IPS DF 6.9 (cell line): ENCODE measurements at regions not wholly inside any gene's neighbourhood (a gene's known extent, or its start where the extent isn't known, plus 50 kb on each side); places are given as distances from the start of the nearest gene placed in this dataset.

Experiments used
- DNase-seq: peaks from one replicate; pipeline ENCODE4 v3.0.0-alpha.2; 2013; ENCODE audit warnings: low read depth, low spot score
- H3K27ac ChIP-seq: one replicate; pipeline ENCODE4 v1.5.1; 2013; ENCODE audit warnings: low read length, control low read depth
- H3K27me3 ChIP-seq: 2 replicates; pipeline ENCODE4 v1.6.1; 2013; ENCODE audit warnings: mild to moderate bottlenecking, low read length; ENCODE audit not compliant: control insufficient read depth, insufficient read depth
- H3K36me3 ChIP-seq: 2 replicates; pipeline ENCODE4 v1.6.1; 2013; ENCODE audit warnings: low read length; ENCODE audit not compliant: control insufficient read depth, insufficient read depth
- H3K4me1 ChIP-seq: 2 replicates; pipeline ENCODE4 v1.6.1; 2013; ENCODE audit warnings: low read length; ENCODE audit not compliant: control insufficient read depth, insufficient read depth
- H3K4me3 ChIP-seq: 2 replicates; pipeline ENCODE4 v1.5.1; 2013; ENCODE audit warnings: mild to moderate bottlenecking, low read length
- H3K9me3 ChIP-seq: 2 replicates; pipeline ENCODE4 v1.6.1; 2013; ENCODE audit warnings: low read length, inconsistent platforms; ENCODE audit not compliant: control insufficient read depth, insufficient read depth
- WGBS: extraction: QIAGEN DNeasy Blood & Tissue Kit; methylation state at CpG from one replicate; pipeline ENCODE4 v1.1.7; 2013; ENCODE audit warnings: mixed read lengths, missing lambda C conversion rate; ENCODE audit not compliant: insufficient read length, insufficient coverage; 5-methylcytosine and 5-hydroxymethylcytosine counted together

GRCh38 chr2:59745085-59745484 lies 808.4 kb downstream of the BCL11A start:
- no CpG with 5 or more reads among the region's 1 CpG for WGBS
- Histone ChIP-seq H3K4me3 (no peak overlapping the region), H3K4me1 (no peaks in the 10 kb centered on the region), H3K36me3 (no peaks in the 10 kb centered on the region), H3K9me3 (no peaks in the 10 kb centered on the region), H3K27me3 (no peaks in the 10 kb centered on the region), H3K27ac (no peak overlapping the region)
- no peak for DNase-seq

- no peaks in the 10 kb centered on the region for H3K9me3 ChIP-seq
- WGBS: no CpG with 5 or more reads among the region's 1 CpG
Measured at GRCh38 chr2:59744436-59744835, 809.0 kb downstream of the BCL11A start.

GRCh38 chr2:59741840-59742239 lies 811.6 kb downstream of the BCL11A start:
- Histone ChIP-seq H3K9me3 (no peaks in the 10 kb centered on the region), H3K27me3 (no peaks in the 10 kb centered on the region), H3K4me1 (no peaks in the 10 kb centered on the region), H3K4me3 (no peak overlapping the region), H3K36me3 (no peaks in the 10 kb centered on the region), H3K27ac (no peak overlapping the region)
- no CpG with 5 or more reads among the region's 3 CpGs for WGBS
- no peak for DNase-seq

More at GRCh38 chr2:59744436-59744835, 809.0 kb downstream of the BCL11A start:
- Histone ChIP-seq H3K4me3 (no peak overlapping the region), H3K27me3 (no peaks in the 10 kb centered on the region), H3K36me3 (no peaks in the 10 kb centered on the region), H3K27ac (no peak overlapping the region), H3K4me1 (no peaks in the 10 kb centered on the region)
- DNase-seq: no peak

GRCh38 chr2:59739166-59739565 lies 814.3 kb downstream of the BCL11A start:
- Histone ChIP-seq H3K27me3 (no peaks in the 10 kb centered on the region), H3K4me3 (no peak overlapping the region), H3K27ac (no peak overlapping the region), H3K9me3 (no peaks in the 10 kb centered on the region), H3K36me3 (no peaks in the 10 kb centered on the region), H3K4me1 (no peaks in the 10 kb centered on the region)
- no peak for DNase-seq
- WGBS: no CpG with 5 or more reads among the region's 4 CpGs

GRCh38 chr2:59737299-59737698 lies 816.2 kb downstream of the BCL11A start:
- Histone ChIP-seq H3K9me3 (no peaks in the 10 kb centered on the region), H3K36me3 (no peaks in the 10 kb centered on the region), H3K27me3 (no peaks in the 10 kb centered on the region), H3K27ac (no peak overlapping the region), H3K4me1 (no peaks in the 10 kb centered on the region), H3K4me3 (no peak overlapping the region)
- no peak for DNase-seq

- WGBS: no CpG with 5 or more reads among the region's 4 CpGs
- H3K9me3 ChIP-seq: no peaks in the 10 kb centered on the region
- no peaks in the 10 kb centered on the region for H3K36me3 ChIP-seq
- H3K4me3 ChIP-seq: no peak overlapping the region
- DNase-seq: no peak
- no peaks in the 10 kb centered on the region for H3K4me1 ChIP-seq
- no peak overlapping the region for H3K27ac ChIP-seq
- H3K27me3 ChIP-seq: no peaks in the 10 kb centered on the region
Measured at GRCh38 chr2:59734743-59735142, 818.7 kb downstream of the BCL11A start.

GRCh38 chr2:59733970-59734369 lies 819.5 kb downstream of the BCL11A start:
- Histone ChIP-seq H3K27me3 (no peaks in the 10 kb centered on the region), H3K36me3 (no peaks in the 10 kb centered on the region), H3K27ac (no peak overlapping the region), H3K4me1 (no peaks in the 10 kb centered on the region), H3K9me3 (no peaks in the 10 kb centered on the region), H3K4me3 (no peak overlapping the region)
- no peak for DNase-seq
- WGBS: no CpG with 5 or more reads among the region's 3 CpGs

- H3K36me3 ChIP-seq: no peaks in the 10 kb centered on the region
- no peaks in the 10 kb centered on the region for H3K4me1 ChIP-seq
- no CpG with 5 or more reads among the region's 2 CpGs for WGBS
- DNase-seq: no peak
- H3K27ac ChIP-seq: no peak overlapping the region
- H3K4me3 ChIP-seq: no peak overlapping the region
- H3K9me3 ChIP-seq: no peaks in the 10 kb centered on the region
- no peaks in the 10 kb centered on the region for H3K27me3 ChIP-seq
Measured at GRCh38 chr2:59733567-59733930, 819.9 kb downstream of the BCL11A start.

- no CpG with 5 or more reads among the region's 15 CpGs for whole genome bisulfite sequencing
- no peak overlapping the region for H3K4me3 ChIP-seq
- H3K4me1 ChIP-seq: no peaks in the 10 kb centered on the region
- no peaks in the 10 kb centered on the region for H3K36me3 ChIP-seq
- no peaks in the 10 kb centered on the region for H3K27me3 ChIP-seq
- no peaks in the 10 kb centered on the region for H3K9me3 ChIP-seq
- DNase-seq: no peak
- no peak overlapping the region for H3K27ac ChIP-seq
Measured at GRCh38 chr2:59732871-59733566, 820.4 kb downstream of the BCL11A start.

- DNase-seq: no peak
- Histone ChIP-seq H3K27me3 (no peaks in the 10 kb centered on the region), H3K9me3 (no peaks in the 10 kb centered on the region), H3K4me1 (no peaks in the 10 kb centered on the region), H3K36me3 (no peaks in the 10 kb centered on the region), H3K4me3 (no peak overlapping the region), H3K27ac (no peak overlapping the region)
- no CpG with 5 or more reads among the region's 2 CpGs for WGBS
Measured at GRCh38 chr2:59727121-59727590, 826.3 kb downstream of the BCL11A start.
